PFSK-1 (cell line): ENCODE measurements at regions not wholly inside any gene's neighbourhood (a gene's known extent, or its start where the extent isn't known, plus 50 kb on each side); places are given as distances from the start of the nearest gene placed in this dataset.

ENCODE experiments used
- FOXP2 ChIP-seq: optimal IDR thresholded peaks from 2 replicates; pipeline ENCODE3; 2011; ENCODE audit warnings: borderline replicate concordance, control low read depth, inconsistent platforms; ENCODE audit not compliant: insufficient read depth; ENCODE audit errors: extremely low read length, extremely low read depth
- POLR2AphosphoS5 ChIP-seq: IDR thresholded peaks from 2 replicates; pipeline ENCODE4 v1.6.1; 2012; ENCODE audit warnings: low read depth, mild to moderate bottlenecking, control low read depth, low read length, moderate library complexity
- REST ChIP-seq, 2 experiments: IDR thresholded peaks; 2 replicates each; pipeline versions ENCODE4 v1.6.1 to v1.8.0; 2011 to 2012; ENCODE audit warnings: low read depth in 2 of 2, low read length in 2 of 2, control low read depth in 1 of 2, inconsistent platforms in 1 of 2, mild to moderate bottlenecking in 1 of 2, moderate library complexity in 1 of 2; ENCODE audit not compliant: insufficient read depth in 1 of 2
- SIN3A ChIP-seq: IDR thresholded peaks from 2 replicates; pipeline ENCODE4 v1.6.1; 2012; ENCODE audit warnings: mild to moderate bottlenecking, low read length, moderate library complexity, borderline replicate concordance; ENCODE audit not compliant: insufficient read depth
- TAF1 ChIP-seq: IDR thresholded peaks from 2 replicates; pipeline ENCODE4 v1.6.1; 2012; ENCODE audit warnings: low read length, control low read depth, borderline replicate concordance; ENCODE audit not compliant: insufficient read depth

GRCh38 chr6:86723151-86723550, 214.2 kb upstream of the HTR1E start:
- TF ChIP-seq REST (IDR thresholded peaks at IDR 0.05; ENCODE audit: insufficient read depth in 1 of 2, low read depth in 2 of 2, low read length in 2 of 2) (no peak), FOXP2 (no peak), POLR2AphosphoS5 (no peak), TAF1 (no peak), SIN3A (no peak)

- no peak for TF ChIP-seq POLR2AphosphoS5
These were observed 215.2 kb upstream of the HTR1E start for GRCh38 chr6:86722131-86722530.

GRCh38 chr6:86715676-86716075, 221.7 kb upstream of the HTR1E start:
- no peak for TF ChIP-seq POLR2AphosphoS5
- no peak for TF ChIP-seq FOXP2
- TF ChIP-seq REST (IDR thresholded peaks at IDR 0.05; ENCODE audit: insufficient read depth in 1 of 2, low read depth in 2 of 2, low read length in 2 of 2) = no peak
- TF ChIP-seq TAF1 = no peak
- TF ChIP-seq SIN3A = no peak

- no peak for TF ChIP-seq TAF1
- no peak for TF ChIP-seq FOXP2
- TF ChIP-seq REST (IDR thresholded peaks at IDR 0.05; ENCODE audit: insufficient read depth in 1 of 2, low read depth in 2 of 2, low read length in 2 of 2) = no peak
- no peak for TF ChIP-seq POLR2AphosphoS5
- TF ChIP-seq SIN3A = no peak
These were observed 225.3 kb upstream of the HTR1E start for GRCh38 chr6:86712039-86712438.

GRCh38 chr6:86707545-86708120, 229.7 kb upstream of the HTR1E start:
- TF ChIP-seq FOXP2 (no peak), POLR2AphosphoS5 (no peak), REST (IDR thresholded peaks at IDR 0.05; ENCODE audit: insufficient read depth in 1 of 2, low read depth in 2 of 2, low read length in 2 of 2) (no peak), TAF1 (no peak), SIN3A (no peak)

GRCh38 chr6:86706449-86706848, 230.9 kb upstream of the HTR1E start:
- no peak for TF ChIP-seq FOXP2
- TF ChIP-seq TAF1 = no peak
